Ovary (tissue), 7 donors: ENCODE measurements at regions not wholly inside any gene's neighbourhood (a gene's known extent, or its start where the extent isn't known, plus 50 kb on each side); places are given as distances from the start of the nearest gene placed in this dataset.

Experiments used
- DNase-seq, 5 donors: peaks; one replicate each; pipeline ENCODE4 v3.0.0-alpha.2; 2019 to 2020
- H3K27ac ChIP-seq, 2 donors: fragments of 200-600 bp; one replicate each; pipeline versions ENCODE4 v1.5.1 to v1.8.0; 2019 to 2022
- H3K27me3 ChIP-seq: fragments of 200-600 bp; one replicate; pipeline ENCODE4 v1.8.0; 2022
- H3K36me3 ChIP-seq: fragments of 200-600 bp; sonication (generic); one replicate; pipeline ENCODE4 v1.5.1; 2019
- H3K4me1 ChIP-seq: one replicate; pipeline ENCODE4 v1.8.1; 2013; ENCODE audit warnings: mild to moderate bottlenecking, moderate library complexity; ENCODE audit not compliant: insufficient read depth
- H3K4me3 ChIP-seq: fragments of 200-600 bp; sonication (generic); one replicate; pipeline ENCODE4 v1.5.1; 2017
- H3K9me3 ChIP-seq, 2 donors: fragments of 200-600 bp in 1 of 2; sonication (generic) in 1 of 2; one replicate each; pipeline versions ENCODE4 v1.5.1 to v1.8.1; 2013 to 2019; ENCODE audit warnings: mild to moderate bottlenecking in 1 of 2, moderate library complexity in 1 of 2
- EP300 ChIP-seq: sonication (generic); formaldehyde crosslinking; IDR thresholded peaks from one replicate; pipeline ENCODE4 v1.6.1; 2017; ENCODE audit warnings: antibody characterized with exemption
- POLR2A ChIP-seq: fragments of 450-650 bp; IDR thresholded peaks from one replicate; pipeline ENCODE4 v1.6.1; 2017; ENCODE audit warnings: antibody characterized with exemption, mild to moderate bottlenecking, moderate library complexity
- WGBS, 3 donors: extraction: QIAGEN DNeasy Blood & Tissue Kit in 1 of 3; methylation state at CpG; one replicate each; pipeline versions ENCODE4 v1.1.5 to v1.1.7; 2013 to 2017; 5-methylcytosine and 5-hydroxymethylcytosine counted together
- intact Hi-C, 4 donors: fragments of 100-400 bp; cut with DNase I; formaldehyde crosslinking; loops; one replicate each; pipeline versions ENCODE4 v1.11.0 to v1.15.1; 2022 to 2023
- TF ChIP-seq, protein P1 (sequence below), 3 donors: fragments of 450-650 bp in 2 of 3; fragments of 200-600 bp in 1 of 3; IDR thresholded peaks; one replicate each; pipeline versions ENCODE4 v1.5.1 to v1.8.0; 2016 to 2022; ENCODE audit warnings: antibody characterized with exemption in 3 of 3, mild to moderate bottlenecking in 1 of 3
- donor health status: DM: no; HTN: no; CAD: no; lungs with moderate emphysema.
- donor health status: DM: no; HTN: no; CAD: no.
- donor health status: Bipolar disorder and iron deficiency.
- donor health status: DM: no; HTN: no; CAD: no.
- donor health status: DM: yes; HTN: yes; CAD: no.

GRCh38 chr22:44407987-44408828 lies 89.8 kb downstream of the RTL6 start:
- TF ChIP-seq, protein P1, sequence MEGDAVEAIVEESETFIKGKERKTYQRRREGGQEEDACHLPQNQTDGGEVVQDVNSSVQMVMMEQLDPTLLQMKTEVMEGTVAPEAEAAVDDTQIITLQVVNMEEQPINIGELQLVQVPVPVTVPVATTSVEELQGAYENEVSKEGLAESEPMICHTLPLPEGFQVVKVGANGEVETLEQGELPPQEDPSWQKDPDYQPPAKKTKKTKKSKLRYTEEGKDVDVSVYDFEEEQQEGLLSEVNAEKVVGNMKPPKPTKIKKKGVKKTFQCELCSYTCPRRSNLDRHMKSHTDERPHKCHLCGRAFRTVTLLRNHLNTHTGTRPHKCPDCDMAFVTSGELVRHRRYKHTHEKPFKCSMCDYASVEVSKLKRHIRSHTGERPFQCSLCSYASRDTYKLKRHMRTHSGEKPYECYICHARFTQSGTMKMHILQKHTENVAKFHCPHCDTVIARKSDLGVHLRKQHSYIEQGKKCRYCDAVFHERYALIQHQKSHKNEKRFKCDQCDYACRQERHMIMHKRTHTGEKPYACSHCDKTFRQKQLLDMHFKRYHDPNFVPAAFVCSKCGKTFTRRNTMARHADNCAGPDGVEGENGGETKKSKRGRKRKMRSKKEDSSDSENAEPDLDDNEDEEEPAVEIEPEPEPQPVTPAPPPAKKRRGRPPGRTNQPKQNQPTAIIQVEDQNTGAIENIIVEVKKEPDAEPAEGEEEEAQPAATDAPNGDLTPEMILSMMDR (IDR thresholded peaks at IDR 0.05), result no peak
- TF ChIP-seq POLR2A, result no peak
- no peak for TF ChIP-seq EP300
- Histone ChIP-seq H3K36me3 (no peaks in the 10 kb centered on the region), H3K4me3 (no peak overlapping the region), H3K9me3 (no peaks in the 10 kb centered on the region), H3K4me1 (peaks cover 9% of the 10 kb centered on the region), H3K27ac (no peak overlapping the region), H3K27me3 (no peaks in the 10 kb centered on the region)
- intact Hi-C loops, result no loop called here
- 75 to 78% (median 77%) methylated on average over 21 of the region's 21 CpGs for WGBS, 3 donors
- DNase-seq, result peak in 1 of 5 donors; percentile 19

DNA sequence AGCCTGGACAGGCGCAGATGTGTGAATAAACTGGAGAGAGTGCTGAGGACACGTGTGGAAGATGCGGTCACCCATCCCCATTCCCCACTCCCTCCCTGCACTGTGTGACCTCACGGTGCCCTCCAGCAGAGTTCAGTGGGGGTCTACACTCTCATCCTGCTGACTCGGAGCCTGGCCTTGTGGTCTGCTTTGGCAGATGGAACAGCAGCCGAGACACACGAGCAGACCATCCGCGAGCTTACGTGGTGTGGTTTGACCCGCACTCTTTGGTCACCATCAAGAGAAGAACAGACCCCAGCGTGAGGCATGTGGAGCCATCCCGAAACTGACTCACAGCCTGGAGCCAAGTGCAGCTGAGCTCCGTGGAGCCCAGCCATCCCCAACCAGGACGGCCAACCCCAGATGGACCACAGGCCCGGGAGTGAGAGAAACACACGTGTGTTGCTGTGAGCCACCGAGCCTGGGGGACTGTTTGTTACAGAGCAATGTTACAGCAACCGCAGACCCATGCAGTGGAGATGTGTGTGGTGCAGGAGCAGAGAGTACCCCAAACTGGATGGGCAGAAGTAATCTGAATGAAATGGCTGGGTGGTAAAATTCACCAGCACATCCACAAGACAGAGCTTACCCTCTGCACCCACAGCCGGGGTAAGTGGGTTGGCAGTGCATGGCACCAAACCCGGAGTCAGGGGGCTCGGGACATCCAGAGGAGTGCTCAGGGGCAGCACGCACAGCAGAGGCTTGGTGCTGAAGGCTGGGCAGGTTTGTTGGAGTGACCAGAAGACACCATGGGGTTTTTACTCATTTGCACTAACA lies 90.7 kb downstream of the RTL6 start:
- intact Hi-C loops, result no loop called here
- Histone ChIP-seq H3K27me3 (no peaks in the 10 kb centered on the region), H3K9me3 (no peaks in the 10 kb centered on the region), H3K36me3 (no peaks in the 10 kb centered on the region), H3K4me3 (no peak overlapping the region), H3K27ac (no peak overlapping the region), H3K4me1 (peaks cover 9% of the 10 kb centered on the region)
- DNase-seq, result peak in 1 of 5 donors; percentile 17
- TF ChIP-seq POLR2A, result no peak
- TF ChIP-seq EP300, result no peak
- TF ChIP-seq, protein P1 (IDR thresholded peaks at IDR 0.05), result no peak
- WGBS, 3 donors, result 86 to 88% (median 87%) methylated on average over 23 of the region's 23 CpGs

DNA sequence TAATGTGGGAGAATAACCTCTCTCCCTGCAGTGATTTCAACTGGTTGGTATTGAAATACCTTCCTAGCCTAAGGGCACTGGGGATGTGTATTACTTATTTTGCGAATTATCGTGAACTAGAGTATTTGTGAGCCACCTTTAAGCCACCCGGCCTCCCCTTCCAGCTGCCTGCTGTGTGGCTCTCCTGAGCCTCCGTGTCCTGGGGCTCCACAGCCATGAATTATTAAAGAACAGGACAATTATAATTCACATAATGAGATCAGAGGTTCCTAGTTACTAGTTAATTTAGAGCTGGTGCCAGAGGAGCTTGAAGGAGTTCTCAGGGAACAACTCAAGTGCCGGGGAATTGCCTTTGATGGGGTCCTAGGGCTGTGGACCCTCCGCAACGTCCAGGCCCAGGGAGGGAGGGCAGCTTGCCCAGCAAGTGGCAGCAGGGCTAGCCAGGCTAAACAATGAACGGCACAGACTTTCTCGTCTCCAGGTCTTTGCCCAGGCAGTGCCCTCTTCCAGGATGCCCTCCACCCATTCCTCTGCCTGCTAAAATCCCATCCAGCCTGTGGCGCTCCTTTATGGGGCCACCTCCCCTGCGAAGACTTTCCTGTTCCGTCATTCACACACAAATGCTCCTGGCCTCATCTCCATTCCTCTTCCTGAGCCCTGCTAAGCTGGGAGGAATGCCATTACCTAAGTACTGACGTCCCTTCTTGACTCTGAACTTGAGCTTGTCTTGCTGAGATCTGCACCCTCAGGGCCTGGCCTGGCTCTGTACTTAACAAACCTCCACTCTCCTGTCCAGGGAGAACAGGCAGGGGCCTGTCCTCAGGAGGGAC lies 91.5 kb downstream of the RTL6 start:
- 89 to 92% (median 92%) methylated on average over 13 of the region's 13 CpGs for WGBS, 3 donors
- Histone ChIP-seq H3K4me1 (peaks cover 4% of the 10 kb centered on the region), H3K36me3 (no peaks in the 10 kb centered on the region), H3K27ac (no peak overlapping the region), H3K9me3 (no peaks in the 10 kb centered on the region), H3K4me3 (no peak overlapping the region), H3K27me3 (no peaks in the 10 kb centered on the region)
- intact Hi-C loops, result no loop called here
- TF ChIP-seq, protein P1 (IDR thresholded peaks at IDR 0.05), result no peak
- TF ChIP-seq POLR2A (no peak), EP300 (no peak)
- peak in 1 of 5 donors; percentile 13 for DNase-seq

DNA sequence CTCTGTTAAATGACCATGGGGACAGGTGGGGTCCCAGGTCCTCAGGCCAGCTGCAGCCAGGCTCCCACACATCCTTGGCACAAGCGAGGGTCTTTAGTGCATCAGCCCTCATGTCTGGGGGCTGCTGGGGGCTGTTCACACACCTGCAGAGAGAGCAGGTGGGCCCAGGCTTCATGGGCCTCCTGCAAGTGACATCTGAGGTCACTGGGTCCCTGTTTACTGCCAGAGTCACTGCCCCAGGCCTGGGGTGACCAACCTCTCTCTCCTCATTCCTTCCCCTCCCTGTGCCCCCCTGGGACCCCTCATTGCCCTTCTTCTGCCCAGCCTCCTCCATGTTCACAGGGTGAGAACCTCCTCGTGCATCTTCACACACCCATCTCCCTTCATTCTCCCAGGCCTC lies 92.4 kb downstream of the RTL6 start:
- Histone ChIP-seq H3K9me3 (no peaks in the 10 kb centered on the region), H3K27me3 (no peaks in the 10 kb centered on the region), H3K27ac (no peak overlapping the region), H3K36me3 (no peaks in the 10 kb centered on the region), H3K4me3 (no peak overlapping the region), H3K4me1 (no peaks in the 10 kb centered on the region)
- intact Hi-C loops, result no loop called here
- 92 to 100% (median 100%) methylated on average over 2 of the region's 2 CpGs for whole genome bisulfite sequencing, 3 donors
- TF ChIP-seq, protein P1 (IDR thresholded peaks at IDR 0.05), result no peak
- TF ChIP-seq EP300 (no peak), POLR2A (no peak)
- DNase-seq, result peak in 1 of 5 donors; percentile 13
